GM19023 (cell line): ENCODE measurements at regions not wholly inside any gene's neighbourhood (a gene's known extent, or its start where the extent isn't known, plus 50 kb on each side); places are given as distances from the start of the nearest gene placed in this dataset.

Source experiments
- ATAC-seq: cut with Tn5 transposase; IDR thresholded peaks from one replicate; pipeline ENCODE4 v1.9.1; 2021; ENCODE audit warnings: mild to moderate bottlenecking, moderate library complexity; ENCODE audit not compliant: unreplicated experiment

DNA sequence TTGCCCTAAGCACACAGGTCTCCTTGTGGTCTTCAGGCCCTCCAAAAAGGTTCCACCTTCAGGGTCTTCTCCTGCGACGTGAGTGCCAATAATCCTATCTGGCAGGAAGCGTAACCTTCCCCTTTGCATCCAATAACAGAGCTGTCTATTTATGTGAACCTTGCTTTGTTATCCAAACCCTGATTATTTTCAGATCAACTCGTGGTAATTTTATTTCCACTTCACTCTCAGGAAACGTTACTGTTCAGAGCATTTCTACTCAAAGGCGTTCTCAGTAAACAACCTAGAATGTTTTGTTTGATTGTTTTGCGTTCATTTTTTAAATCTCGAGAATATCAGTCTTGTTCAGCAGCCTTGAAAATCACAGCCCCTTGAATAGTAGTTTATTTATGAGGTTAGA, 232.3 kb upstream of the KLF6 start:
- no peak for ATAC-seq

GRCh38 chr10:4016214-4016740, 231.3 kb upstream of the KLF6 start:
- no peak for ATAC-seq

- peak; percentile 79 for ATAC-seq
These were observed 228.7 kb upstream of the KLF6 start for GRCh38 chr10:4013651-4014121.

- no peak for ATAC-seq
These were observed 227.8 kb upstream of the KLF6 start for GRCh38 chr10:4012848-4013247.

DNA sequence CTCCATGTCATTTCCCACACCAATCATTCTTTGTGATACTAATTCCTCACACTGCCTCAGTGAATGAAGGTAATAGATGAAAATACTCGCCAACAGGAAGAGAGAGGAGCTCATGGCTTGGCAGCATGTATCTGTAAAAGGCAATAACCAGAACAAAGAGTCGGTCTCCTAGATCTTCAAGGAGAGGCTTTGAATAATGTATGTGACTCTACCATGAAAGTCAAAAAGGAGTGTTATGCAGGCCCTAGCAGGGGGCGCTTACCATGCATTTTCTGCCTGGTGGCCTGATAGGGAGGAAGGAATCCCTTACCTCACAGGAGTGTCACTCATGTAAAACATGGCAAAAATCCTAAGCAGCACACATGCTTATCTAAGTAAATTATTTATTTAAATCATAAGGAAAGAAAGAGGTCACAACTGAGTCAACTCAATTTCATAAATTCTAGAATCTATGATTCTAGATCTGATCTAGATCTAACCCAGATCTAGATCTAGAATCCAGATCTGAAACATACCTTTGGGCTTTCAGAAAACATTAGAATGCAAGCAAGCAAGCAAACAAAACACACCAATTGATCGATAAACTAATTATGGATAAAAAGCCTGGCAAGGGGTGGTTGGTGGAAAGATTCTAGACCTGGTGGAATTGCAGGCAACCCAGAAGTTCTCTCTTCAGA, 226.3 kb upstream of the KLF6 start:
- no peak for ATAC-seq

GRCh38 chr10:4008676-4009382, 223.8 kb upstream of the KLF6 start:
- no peak for ATAC-seq

GRCh38 chr10:4007771-4008170, 222.8 kb upstream of the KLF6 start:
- no peak for ATAC-seq

- no peak for ATAC-seq
These were observed 221.8 kb upstream of the KLF6 start for GRCh38 chr10:4006858-4007257.

GRCh38 chr10:4006051-4006450, 221.0 kb upstream of the KLF6 start:
- no peak for ATAC-seq

DNA sequence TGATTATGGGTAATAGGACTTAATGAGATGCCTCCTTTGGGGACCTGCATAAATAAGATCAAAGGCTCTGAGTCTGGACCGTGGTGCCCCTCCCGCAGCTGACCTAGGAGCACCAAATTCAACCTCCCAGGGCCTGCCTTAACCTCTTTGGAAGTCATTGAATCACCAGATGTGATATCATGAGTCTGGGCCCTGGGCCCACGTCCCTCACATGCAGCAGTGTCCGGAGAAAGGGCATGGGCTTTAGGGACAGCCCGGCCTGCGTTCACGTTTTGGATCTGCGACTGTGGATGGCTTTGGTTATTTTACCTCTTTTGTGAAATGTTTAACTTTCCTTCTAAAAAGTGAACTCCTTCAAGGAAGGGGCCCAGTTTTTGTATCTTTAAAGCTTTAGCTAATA, 220.0 kb upstream of the KLF6 start:
- no peak for ATAC-seq

- no peak for ATAC-seq
These were observed 219.1 kb upstream of the KLF6 start for GRCh38 chr10:4004144-4004543.

GRCh38 chr10:4003348-4003973, 218.5 kb upstream of the KLF6 start:
- ATAC-seq, result no peak

DNA sequence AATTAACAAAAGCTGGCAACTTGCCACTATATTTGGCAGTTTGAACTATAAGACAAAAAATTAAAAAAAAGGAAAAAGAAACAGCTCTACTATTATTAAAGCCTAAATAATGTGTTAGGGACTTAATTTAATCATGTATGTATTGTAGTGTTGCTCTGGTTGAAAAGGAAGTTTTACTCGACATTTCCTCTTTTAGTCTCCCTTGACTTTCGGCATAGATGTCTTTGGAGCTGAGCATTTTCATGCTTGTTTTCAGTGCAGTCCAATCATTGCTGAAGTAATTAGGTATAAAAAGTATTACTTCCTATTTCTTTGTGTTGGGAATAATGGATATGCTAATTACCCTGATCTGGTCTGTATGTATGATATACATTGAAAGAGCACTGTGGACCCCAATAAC, 216.8 kb upstream of the KLF6 start:
- no peak for ATAC-seq

DNA sequence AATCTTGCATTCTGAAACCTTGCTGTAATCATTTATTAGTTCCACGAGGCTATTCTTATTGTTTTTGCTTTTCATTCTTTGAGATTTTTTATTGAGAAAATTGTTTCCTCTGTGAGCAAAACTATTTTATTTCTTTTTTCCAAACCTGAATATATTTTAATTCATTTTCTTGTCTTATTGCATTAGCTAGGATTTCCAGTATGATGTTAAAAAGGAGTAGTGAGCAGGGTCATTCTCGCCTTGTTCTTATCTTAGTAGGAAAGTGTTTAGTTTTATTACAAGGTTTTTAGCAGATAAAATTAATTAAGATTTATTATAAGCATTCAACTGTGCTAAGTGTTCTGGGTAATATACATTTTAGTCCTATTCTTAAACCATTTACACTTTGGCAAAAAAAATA, 214.6 kb upstream of the KLF6 start:
- no peak for ATAC-seq

GRCh38 chr10:3996697-3997096, 211.7 kb upstream of the KLF6 start:
- ATAC-seq, result no peak

DNA sequence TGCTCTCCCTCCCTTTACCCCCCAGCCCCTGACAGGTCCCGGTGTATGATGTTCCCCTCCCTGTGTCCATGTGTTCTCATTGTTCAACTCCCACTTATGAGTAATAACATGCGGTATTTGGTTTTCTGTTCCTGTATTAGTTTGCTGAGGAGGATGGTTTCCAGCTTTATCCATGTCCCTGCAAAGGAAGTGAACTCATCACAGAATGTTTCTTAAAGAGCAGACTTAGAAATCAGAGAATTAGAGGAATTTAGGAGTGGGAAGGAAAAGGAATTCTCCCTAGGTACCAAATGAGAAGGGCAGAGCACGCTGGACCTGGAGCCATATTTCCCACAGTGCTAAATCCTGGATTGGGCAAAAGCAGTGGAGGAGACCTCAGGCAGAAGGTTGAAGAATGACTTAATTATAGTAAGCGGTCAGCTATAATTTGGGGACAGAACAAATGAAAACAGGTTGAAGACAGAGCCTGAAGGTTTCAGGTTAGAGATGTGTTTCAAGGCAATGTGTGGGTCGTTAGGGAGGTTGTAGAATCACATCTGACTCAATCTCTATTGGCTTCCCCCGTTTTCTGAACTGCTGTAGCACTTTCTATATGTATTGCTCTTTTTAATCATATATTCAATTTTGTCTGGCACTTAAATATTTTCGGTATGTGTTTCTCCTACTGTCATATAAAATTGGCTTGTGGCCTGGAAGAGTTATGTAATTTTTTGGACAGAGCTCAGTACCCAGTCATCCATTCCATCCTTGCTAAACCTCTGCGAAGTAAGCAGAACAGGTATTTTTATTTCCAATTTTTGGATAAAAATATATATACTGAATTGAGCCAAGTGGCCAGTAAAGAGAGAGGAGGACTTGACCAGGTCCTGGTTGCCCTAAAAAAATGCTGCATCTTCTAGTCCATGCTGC, 210.5 kb upstream of the KLF6 start:
- no peak for ATAC-seq

GRCh38 chr10:3992382-3993178, 207.6 kb upstream of the KLF6 start:
- ATAC-seq, result no peak

GRCh38 chr10:3990307-3990706, 205.3 kb upstream of the KLF6 start:
- ATAC-seq, result no peak

DNA sequence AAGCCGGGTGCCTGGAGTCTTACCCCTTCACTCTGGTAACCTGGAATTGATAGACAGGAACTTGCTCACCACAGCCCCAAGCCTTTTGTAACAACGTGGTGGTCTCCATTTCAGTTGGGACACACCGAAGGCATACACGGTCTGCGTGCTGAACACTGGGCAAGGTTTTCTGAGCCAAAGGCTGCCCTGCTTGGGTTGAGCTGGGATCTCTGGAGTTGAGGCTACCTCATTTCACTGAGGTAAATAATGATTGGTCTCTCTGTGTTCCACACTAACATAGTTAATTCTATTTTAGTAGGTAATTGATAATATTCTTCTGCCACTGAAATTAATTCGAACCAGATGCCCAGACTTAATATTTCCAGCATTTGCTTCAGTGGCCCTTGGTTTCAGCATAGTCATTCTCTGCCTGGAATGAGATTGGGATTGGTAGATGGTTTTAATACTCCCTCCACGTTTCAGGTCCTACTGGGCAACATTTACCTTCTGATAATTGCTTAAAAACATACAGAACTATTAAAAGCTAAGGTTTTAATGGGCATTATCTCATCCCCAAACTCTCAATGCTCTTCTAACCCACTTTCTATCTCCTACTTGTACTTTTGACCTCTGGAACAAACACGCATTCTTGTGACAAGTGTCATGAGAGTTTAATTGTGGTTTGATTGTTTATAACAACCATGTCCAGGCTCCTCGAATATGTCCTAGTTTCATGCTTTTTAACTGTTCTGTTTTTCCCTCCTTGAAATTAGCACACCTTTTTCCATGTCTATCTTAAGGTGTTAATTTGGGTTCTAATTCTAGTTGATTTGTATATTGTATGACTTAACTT, 202.3 kb upstream of the KLF6 start:
- no peak for ATAC-seq
